Activated CD4-positive, alpha-beta T cell treated with anti-CD3 and anti-CD28 coated beads, Interleukin-2, Interleukin-6, amounts not matched to agents 100 ng/mL and 50 ng/mL, durations not matched to agents 16 hours and 8 hours (primary cell): ENCODE measurements at regions not wholly inside any gene's neighbourhood (a gene's known extent, or its start where the extent isn't known, plus 50 kb on each side); places are given as distances from the start of the nearest gene placed in this dataset.

Experiments used
- DNase-seq: peaks from one replicate; pipeline ENCODE4 v3.0.0-alpha.2; 2020

DNA sequence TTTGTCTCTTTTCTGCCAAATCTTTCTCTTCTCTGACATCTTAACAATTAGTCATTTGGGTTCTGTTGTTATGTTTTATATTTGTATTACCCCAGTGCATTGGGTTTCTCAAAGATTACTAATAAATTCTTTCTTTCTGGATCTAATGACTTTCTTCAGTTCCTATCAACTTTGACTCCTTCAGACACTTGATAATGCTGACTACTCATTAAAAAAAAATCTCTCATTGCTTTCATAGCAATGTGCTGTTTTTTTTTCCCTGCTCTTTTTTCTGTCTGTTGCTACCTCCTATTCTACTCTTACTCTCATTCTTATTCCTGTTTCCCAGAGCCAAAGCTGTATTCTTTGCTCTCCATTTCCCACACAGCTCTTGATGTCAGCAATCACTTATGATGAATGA is 81.3 kb upstream of the MAP3K7 start:
- DNase-seq, result no peak

DNA sequence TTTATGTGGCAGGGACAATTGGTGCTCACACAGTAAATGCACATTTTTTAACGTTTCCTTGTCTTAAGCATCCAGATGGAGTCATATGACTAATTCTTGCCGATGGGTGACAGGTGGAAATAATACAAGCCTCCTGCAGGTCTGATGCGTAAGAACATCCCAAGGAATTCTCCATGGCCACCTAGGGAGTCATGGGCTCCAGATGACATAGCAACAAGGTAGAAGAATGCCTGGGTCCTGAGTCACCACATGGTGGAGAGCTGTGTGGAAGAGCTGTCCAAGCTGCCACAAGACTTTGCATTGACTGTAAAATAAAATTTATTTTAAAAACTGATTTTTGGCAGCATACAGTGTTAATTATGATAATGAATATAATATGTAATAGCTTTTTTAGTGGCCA is 77.0 kb upstream of the MAP3K7 start:
- DNase-seq, result no peak

DNA sequence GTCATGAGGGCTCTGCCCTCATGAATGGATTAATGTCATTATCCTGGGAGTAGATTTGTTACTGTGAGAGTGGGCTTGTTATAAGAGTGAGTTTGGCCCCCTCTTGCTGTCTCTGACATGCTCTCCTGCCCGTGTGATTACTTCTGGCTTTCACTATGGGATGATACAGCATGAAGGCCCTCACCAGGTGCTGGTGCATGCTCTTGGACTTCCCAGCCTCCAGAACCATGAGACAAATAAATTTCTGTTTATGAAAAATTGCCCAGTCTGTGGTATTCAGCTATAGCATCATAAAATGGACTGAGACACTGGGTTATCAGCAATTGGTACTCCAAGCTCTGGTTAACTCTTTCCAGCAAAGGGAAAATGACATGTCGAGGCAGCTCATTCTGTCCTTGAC is 76.2 kb upstream of the MAP3K7 start:
- DNase-seq, result no peak

DNA sequence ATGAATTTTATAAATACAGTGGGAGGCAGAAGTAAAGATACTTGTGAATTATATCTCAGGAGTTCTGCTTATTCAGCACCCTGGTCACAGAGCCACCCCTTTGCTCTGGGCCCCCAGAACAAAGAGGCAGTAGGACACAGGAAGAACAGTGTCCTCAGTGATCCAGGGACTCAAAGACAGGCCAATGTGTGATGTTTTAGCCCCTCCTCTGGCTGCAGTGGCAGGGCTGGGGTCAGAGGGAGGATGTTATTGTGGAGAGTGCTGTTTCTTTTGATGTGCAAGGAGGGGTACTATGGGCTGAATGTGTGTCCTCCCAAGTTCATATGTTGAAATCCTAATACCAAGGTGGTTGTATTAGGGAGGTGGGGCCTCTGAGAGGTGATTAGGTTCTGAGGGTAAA is 74.1 kb upstream of the MAP3K7 start:
- no peak for DNase-seq

DNA sequence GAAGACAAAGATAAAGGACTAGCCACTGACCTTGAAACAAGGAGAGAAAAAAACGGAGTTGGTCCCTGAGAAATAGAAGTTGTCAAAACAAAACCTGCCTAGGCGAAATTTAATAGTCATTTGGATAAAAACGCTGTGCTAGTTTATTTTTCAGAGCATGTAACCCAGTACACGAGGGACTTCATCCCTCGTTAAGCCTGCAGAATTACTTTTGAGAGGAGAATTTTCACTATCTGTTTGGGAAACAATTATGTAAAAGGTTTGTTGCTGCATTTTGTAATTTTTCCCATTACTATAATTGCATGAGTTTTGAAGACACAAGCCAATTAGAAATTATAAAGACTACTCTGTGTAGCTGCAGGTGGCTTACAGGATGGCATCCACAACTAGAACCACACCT is 71.6 kb upstream of the MAP3K7 start:
- no peak for DNase-seq

DNA sequence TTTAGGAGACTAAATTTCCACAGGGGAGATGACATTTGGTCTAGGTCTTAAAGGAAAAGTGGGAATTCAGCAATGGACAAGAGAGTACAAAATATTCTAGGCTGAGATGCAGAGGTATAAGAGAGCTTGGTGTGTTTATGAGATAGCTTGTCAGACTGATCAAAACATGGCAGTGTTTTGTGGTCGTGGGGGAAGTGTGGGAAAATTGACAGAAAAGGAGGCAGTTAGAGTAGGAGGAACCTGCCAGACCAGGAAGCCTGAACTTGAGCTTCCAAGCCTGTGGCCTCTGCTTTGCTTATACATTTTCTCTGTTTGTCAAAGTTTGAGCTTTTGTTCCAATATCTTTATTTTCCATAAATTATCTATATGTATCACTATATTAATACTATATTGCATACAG is 69.5 kb upstream of the MAP3K7 start:
- DNase-seq, result no peak

DNA sequence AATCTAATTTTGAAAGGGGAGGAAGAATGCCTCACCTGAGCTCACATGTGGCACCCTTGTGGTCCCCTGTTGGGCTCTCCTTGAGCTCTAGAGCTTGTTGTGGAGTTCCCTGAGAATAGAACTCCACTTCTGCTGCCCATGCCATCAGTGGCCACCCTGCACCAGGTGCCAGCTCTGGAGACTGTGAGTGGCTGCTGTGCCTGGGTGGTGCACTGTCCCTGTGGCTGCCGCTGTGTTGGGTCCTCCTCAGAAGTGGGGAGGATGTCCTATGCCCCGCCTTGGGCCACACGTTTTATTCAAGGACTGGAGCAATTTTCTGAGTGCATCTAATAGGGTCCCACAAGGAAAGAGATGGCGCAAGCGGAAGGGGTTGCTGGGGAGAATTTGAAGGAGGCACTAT is 67.9 kb upstream of the MAP3K7 start:
- no peak for DNase-seq

DNA sequence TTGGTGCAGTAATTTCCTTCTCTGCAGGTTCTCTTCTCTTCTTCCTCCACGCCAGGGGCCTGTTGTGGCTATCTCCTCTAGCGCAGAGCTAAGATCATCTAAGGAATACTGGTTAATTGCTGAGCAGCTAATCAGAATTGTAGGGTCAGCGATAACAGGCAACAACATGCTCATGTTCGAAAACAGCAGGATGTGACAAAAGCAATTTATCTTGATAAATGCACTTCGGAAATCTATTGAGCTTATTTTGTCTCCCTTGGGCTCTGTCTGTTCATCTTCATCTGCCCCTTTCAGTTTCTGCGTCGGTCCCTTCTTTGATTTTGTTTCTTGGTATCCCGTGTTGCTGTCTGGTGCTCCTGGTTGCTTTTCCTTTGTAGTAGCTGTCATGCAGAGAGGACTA is 67.3 kb upstream of the MAP3K7 start:
- no peak for DNase-seq

DNA sequence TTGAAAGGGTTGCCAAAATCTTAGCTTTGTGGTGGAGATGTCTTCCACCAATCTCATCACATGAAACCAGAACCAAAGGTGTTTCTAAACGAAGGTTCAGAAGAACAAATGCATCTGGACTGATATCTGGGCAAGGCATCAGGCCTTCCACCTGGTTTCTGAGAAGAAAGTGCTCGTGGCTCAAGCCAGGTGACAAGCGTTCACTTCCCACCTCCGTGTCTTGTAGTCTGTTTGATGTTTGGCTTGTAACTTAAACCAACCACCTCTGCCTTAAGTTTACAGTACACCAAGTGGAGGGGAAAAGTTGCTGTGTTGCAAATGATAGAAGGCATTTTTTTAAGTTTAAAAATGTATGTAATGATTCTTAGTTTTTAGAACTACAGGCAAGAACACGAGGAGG is 66.9 kb upstream of the MAP3K7 start:
- no peak for DNase-seq

DNA sequence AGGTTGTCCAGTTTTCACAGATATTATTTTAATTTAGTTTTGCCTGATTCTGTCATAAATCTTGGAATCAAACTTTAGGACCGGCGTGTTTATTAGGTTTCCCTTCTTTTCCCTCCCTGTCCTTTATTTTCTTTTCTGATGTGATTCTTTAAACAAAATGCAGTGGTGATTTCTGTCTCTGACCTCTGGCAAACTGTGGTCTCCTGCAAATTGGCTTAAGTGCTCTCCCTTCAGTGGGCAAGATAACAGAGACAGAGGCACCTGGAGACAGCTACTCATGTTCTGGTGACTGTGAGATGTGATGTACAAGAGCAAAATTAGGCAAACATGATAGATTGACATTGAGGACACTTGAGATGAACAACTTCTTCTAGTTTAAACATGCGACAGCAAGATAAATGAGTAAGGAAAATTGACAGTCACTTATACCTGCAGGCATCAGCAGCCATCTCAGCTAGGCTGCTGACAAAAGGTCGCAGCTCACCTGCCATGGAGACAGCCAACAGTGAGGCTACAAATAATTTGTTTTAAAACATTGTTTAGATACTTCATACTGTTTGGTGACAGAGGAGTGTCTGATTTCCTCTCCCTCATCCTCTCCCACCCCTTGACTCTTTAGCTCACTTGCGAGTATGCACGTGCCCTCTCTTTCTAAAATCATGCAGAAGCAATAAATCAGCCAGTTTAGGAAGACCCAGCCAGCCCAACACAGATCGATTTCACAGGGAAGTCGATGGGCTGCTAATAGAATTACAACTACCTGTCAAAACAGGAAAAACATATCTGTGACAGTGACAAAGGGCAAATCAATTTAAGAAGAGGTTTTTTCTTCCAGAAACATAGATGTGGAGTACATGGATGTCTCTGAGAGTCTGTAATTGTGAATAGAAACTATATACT is 63.4 kb upstream of the MAP3K7 start:
- no peak for DNase-seq

DNA sequence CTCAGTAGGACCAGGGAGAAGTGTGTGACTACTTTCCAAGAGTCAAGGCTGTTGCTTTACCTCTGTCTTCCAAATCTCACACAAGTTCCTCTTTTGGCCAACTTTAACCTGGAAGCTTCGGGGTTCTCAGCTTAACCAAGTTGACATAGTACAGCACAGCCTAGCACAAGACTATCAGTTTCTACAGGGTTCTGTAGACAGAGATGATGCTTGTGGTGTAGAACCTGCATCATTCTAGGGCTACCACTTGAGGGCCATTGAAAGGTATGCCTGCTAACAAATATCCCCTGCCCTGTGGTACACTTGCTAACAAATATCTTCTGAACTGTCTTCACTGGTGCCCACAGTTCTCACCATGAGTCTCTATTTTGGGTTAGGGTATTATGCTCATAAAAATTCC is 62.0 kb upstream of the MAP3K7 start:
- no peak for DNase-seq

DNA sequence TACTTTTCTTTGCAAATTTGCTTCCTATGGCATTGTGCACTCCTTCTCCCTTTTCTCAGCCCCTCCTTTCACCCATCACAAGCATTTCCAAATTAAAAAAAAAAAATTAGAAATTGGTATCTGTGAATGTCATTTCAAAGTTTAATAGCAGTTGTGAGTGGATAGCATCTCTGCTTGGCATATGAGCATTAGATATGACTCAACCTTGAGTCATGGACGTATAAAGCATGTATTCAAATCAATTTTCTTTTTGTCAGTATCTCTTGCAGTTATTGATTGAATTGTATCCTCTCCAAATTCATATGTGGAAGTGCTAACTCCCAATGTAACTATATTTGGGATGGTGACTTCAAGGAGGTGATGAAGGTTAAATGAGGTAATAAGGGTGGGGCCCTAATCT is 60.1 kb upstream of the MAP3K7 start:
- DNase-seq, result no peak

DNA sequence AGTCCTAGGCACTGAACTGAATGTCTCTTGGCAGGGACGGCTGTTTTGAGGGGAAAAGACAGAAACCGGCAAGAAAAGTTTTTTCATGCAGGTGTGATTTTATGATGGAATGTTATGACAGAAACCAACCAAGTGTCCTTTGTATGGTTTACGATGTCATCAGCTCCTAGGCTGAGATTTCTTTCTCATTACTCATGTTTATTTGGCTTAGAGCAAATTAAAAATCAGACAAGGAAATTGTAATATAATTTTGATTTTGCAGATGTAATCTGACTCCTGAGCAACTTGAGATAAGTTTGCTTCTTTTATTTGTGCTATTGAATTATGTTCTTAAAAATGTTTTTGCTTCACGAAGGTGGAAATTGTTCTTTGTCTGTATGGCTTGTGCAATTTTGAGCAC is 58.8 kb upstream of the MAP3K7 start:
- no peak for DNase-seq

DNA sequence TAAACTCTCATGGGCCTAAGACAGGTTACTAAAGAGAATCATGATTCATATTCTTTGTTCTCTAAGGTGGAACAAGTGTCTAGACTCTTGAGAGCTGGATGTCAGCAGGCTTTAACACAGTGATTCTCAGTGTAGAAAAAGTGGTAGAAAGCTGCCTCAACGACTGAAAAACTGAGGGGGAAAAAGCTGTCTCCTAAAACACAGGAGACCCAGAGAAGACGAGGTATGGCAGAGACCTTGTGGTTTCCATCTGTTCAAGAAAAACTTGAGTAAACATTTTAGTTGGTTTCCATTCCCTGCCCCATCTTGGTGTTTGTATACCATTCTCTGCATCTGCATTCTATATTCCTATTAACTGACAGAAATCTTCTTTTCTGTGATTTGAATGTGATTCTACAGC is 57.6 kb upstream of the MAP3K7 start:
- DNase-seq, result no peak

DNA sequence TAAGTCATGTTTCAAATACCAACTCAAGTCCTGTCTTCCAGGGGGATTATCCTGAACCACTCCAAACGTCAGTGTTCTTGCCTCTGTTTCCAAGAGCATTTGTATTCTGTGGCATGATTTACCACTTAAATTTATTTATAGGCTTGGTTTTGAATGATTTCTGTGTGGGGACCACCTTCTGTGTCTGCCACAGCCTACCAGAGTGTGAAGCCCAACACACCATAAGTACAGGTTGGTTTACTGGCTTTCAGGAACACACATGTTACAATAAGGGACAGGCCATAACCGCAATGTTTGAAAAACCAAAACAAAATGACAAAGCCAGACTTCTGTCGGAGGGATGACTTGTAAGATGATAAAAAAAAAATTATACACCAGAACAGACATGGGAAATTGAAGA is 56.5 kb upstream of the MAP3K7 start:
- no peak for DNase-seq

DNA sequence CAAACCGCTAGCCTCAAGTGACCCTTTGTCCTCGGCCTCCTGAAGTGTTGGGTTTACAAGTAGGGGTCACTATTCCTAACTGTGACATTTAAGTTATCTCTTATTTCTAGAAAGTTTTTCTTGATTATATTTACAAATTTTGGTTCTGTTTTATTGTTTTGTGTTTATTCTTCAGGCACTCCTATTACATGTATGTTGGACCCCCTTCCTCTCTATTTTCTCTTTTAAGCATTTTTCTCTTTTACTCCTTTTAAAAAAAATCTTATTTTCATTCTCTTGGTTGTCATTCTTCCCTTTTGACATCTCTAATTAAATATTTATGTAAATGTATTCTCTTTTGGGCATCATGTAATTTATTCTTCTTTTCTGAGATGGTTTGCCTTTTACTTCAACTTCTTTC is 50.4 kb upstream of the MAP3K7 start:
- DNase-seq, result no peak
